Chondrocyte (in vitro differentiated cells): ENCODE measurements at regions not wholly inside any gene's neighbourhood (a gene's known extent, or its start where the extent isn't known, plus 50 kb on each side); places are given as distances from the start of the nearest gene placed in this dataset.

Source experiments
- DNase-seq: peaks from one replicate; pipeline ENCODE4 v3.0.0; 2021; ENCODE audit warnings: mixed read lengths, low spot score
- H3K27ac Mint-ChIP-seq: one replicate; pipeline ENCODE4 v1.8.0; 2021; ENCODE audit warnings: mild to moderate bottlenecking, moderate library complexity, mixed read lengths; ENCODE audit not compliant: unreplicated experiment
- H3K27me3 Mint-ChIP-seq: 2 replicates; pipeline ENCODE4 v1.8.0; 2021; ENCODE audit warnings: low read depth, mixed read lengths
- H3K36me3 Mint-ChIP-seq: 2 replicates; pipeline ENCODE4 v1.8.0; 2021; ENCODE audit warnings: low read depth, mixed read lengths
- H3K4me1 Mint-ChIP-seq: 2 replicates; pipeline ENCODE4 v1.8.0; 2021; ENCODE audit warnings: low read depth, mild to moderate bottlenecking, mixed read lengths
- H3K4me3 Mint-ChIP-seq: one replicate; pipeline ENCODE4 v1.8.0; 2021; ENCODE audit warnings: mild to moderate bottlenecking, moderate library complexity, mixed read lengths; ENCODE audit not compliant: unreplicated experiment
- H3K9me3 Mint-ChIP-seq: 2 replicates; pipeline ENCODE4 v1.8.0; 2021; ENCODE audit warnings: low read depth, mixed read lengths
- TF ChIP-seq, protein P1 (sequence below): fragments of 200-600 bp; sonication (generic); IDR thresholded peaks from 2 replicates; pipeline ENCODE4 v1.5.0; 2021; ENCODE audit warnings: antibody characterized with exemption, mild to moderate bottlenecking, moderate library complexity

DNA sequence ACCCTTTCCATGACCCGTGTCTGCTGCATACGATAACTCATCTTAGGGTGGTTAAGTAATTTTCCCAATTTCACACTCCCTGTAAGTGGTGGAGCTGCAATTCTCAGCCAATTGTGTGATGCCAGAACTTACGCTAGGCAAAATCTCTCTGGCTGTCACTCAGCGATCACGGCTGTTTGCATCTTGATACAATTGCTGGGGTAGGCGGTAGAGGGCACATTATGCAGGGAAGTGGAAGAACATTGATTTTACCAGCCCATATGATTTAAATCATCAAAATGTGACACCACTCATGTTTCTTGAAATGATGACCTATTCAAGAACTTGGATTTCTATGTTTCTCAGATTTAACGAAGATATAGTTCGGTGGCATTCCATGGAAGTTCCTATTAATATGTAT is 108.7 kb upstream of the ADARB2 start:
- Mint-ChIP-seq H3K36me3 (no peaks in the 10 kb centered on the region), H3K4me3 (no peak overlapping the region), H3K27ac (no peak overlapping the region), H3K27me3 (peaks cover 3% of the 10 kb centered on the region), H3K9me3 (peaks cover 12% of the 10 kb centered on the region), H3K4me1 (no peaks in the 10 kb centered on the region)
- TF ChIP-seq, protein P1, sequence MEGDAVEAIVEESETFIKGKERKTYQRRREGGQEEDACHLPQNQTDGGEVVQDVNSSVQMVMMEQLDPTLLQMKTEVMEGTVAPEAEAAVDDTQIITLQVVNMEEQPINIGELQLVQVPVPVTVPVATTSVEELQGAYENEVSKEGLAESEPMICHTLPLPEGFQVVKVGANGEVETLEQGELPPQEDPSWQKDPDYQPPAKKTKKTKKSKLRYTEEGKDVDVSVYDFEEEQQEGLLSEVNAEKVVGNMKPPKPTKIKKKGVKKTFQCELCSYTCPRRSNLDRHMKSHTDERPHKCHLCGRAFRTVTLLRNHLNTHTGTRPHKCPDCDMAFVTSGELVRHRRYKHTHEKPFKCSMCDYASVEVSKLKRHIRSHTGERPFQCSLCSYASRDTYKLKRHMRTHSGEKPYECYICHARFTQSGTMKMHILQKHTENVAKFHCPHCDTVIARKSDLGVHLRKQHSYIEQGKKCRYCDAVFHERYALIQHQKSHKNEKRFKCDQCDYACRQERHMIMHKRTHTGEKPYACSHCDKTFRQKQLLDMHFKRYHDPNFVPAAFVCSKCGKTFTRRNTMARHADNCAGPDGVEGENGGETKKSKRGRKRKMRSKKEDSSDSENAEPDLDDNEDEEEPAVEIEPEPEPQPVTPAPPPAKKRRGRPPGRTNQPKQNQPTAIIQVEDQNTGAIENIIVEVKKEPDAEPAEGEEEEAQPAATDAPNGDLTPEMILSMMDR = no peak
- no peak for DNase-seq

DNA sequence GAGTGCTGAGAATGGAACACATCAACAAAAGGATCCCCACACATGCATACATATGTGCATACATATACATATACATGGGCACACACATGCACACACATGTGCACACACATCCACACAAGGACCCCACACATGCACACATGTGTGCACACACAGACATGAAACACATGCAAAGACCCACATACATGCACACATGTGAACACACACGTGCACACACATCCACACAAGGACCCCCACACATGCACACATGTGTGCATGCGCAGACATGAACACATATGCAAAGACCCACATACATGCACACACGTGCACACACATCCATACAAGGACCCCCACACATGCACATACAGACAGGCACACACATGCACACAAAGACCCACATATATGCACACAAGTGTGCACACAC is 104.4 kb upstream of the ADARB2 start:
- no peak for DNase-seq
- TF ChIP-seq, protein P1 = no peak

DNA sequence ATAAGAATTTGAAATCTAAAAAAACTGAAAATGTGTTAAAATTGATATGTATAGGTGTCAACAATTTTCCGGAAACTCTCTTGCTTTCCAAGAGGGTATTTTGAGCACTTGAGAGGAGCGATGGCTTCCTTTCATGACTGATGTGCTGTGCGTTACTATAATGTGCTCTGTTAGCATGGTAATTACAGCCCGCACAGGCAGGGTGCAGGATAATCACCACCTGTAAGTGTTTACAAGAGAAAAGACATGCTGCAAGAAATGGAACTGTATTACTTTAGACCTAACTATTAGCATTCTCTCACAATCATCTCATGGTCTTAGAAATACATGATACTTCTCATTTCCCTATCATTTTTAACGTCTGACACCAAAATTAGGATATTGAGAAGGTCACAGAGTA is 92.4 kb upstream of the ADARB2 start:
- Mint-ChIP-seq H3K27me3 (peaks cover 7% of the 10 kb centered on the region), H3K9me3 (peaks cover 3% of the 10 kb centered on the region), H3K27ac (no peak overlapping the region), H3K4me1 (no peaks in the 10 kb centered on the region), H3K36me3 (no peaks in the 10 kb centered on the region), H3K4me3 (no peak overlapping the region)
- TF ChIP-seq, protein P1 = no peak
- DNase-seq = no peak

More for the DNA sequence above, 104.4 kb upstream of the ADARB2 start:
- Mint-ChIP-seq H3K36me3 (no peaks in the 10 kb centered on the region), H3K9me3 (no peaks in the 10 kb centered on the region), H3K4me1 (no peaks in the 10 kb centered on the region), H3K27ac (no peak overlapping the region), H3K27me3 (peaks cover 8% of the 10 kb centered on the region), H3K4me3 (no peak overlapping the region)

DNA sequence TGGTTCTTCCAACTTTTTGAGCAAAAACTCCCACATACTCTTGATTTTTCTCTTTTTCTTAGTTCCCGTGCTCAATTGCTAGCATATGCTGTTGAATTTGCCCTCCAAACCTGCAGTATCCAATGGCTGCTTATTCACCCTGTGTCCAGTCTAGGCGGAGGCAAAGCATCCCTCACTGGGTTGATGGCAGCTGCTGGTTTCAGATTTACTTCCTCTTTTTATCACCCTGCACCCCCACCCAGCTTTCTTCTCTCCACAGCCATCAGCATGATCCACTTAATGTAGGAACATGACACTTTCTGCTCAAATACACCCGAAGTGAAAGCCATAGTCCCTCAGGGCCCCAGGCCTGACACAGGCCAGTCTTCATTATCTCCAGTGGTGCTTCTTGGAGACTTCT is 87.6 kb upstream of the ADARB2 start:
- TF ChIP-seq, protein P1 = no peak
- Mint-ChIP-seq H3K4me1 (no peaks in the 10 kb centered on the region), H3K27me3 (peaks cover 27% of the 10 kb centered on the region), H3K9me3 (peaks cover 10% of the 10 kb centered on the region), H3K27ac (no peak overlapping the region), H3K36me3 (no peaks in the 10 kb centered on the region), H3K4me3 (no peak overlapping the region)
- DNase-seq = no peak

DNA sequence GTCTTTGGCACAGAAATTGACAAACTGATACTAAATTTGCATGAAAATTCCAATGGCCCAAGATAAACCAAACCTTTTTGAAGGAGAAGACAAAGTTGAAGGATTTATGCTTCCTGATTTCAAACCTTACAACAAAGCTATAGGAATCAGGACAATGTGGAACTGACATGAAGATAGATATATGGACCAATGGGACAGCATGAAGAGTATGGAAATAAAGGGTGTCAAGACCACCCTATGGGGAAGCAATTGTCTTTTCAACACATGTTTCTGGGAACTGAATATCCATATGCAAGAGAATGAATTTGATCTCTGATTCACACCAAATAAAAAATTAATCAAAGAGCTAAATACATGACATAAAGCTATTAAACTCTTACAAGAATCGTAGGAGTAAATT is 77.2 kb upstream of the ADARB2 start:
- Mint-ChIP-seq H3K9me3 (peaks cover 20% of the 10 kb centered on the region), H3K36me3 (no peaks in the 10 kb centered on the region), H3K27me3 (peaks cover 3% of the 10 kb centered on the region), H3K4me1 (no peaks in the 10 kb centered on the region), H3K4me3 (no peak overlapping the region), H3K27ac (no peak overlapping the region)
- no peak for DNase-seq
- TF ChIP-seq, protein P1 = no peak
